Osteocyte (in vitro differentiated cells): ENCODE measurements at regions not wholly inside any gene's neighbourhood (a gene's known extent, or its start where the extent isn't known, plus 50 kb on each side); places are given as distances from the start of the nearest gene placed in this dataset.
A peak's percentile ranks its signal among the peaks of the same experiment; 100 is the strongest.

Experiments
- DNase-seq: peaks from one replicate; pipeline ENCODE4 v3.0.0; 2021; ENCODE audit warnings: mixed read lengths; ENCODE audit not compliant: unreplicated experiment; ENCODE audit errors: extremely low spot score
- H3K27ac Mint-ChIP-seq: one replicate; pipeline ENCODE4 v1.8.0; 2021; ENCODE audit warnings: mild to moderate bottlenecking, mixed read lengths; ENCODE audit not compliant: unreplicated experiment
- H3K27me3 Mint-ChIP-seq: one replicate; pipeline ENCODE4 v1.8.0; 2021; ENCODE audit warnings: mixed read lengths; ENCODE audit not compliant: unreplicated experiment
- H3K36me3 Mint-ChIP-seq: one replicate; pipeline ENCODE4 v1.8.0; 2021; ENCODE audit warnings: mixed read lengths; ENCODE audit not compliant: unreplicated experiment
- H3K4me1 Mint-ChIP-seq: one replicate; pipeline ENCODE4 v1.8.0; 2021; ENCODE audit warnings: mixed read lengths; ENCODE audit not compliant: unreplicated experiment
- H3K4me3 Mint-ChIP-seq: one replicate; pipeline ENCODE4 v1.8.0; 2021; ENCODE audit warnings: mild to moderate bottlenecking, moderate library complexity, mixed read lengths; ENCODE audit not compliant: unreplicated experiment
- H3K9me3 Mint-ChIP-seq: one replicate; pipeline ENCODE4 v1.8.0; 2021; ENCODE audit warnings: mixed read lengths; ENCODE audit not compliant: unreplicated experiment
- TF ChIP-seq, protein P1 (sequence below): fragments of 200-600 bp; sonication (generic); IDR thresholded peaks from 2 replicates; pipeline ENCODE4 v1.5.0; 2021; ENCODE audit warnings: antibody characterized with exemption, mild to moderate bottlenecking, moderate library complexity

DNA sequence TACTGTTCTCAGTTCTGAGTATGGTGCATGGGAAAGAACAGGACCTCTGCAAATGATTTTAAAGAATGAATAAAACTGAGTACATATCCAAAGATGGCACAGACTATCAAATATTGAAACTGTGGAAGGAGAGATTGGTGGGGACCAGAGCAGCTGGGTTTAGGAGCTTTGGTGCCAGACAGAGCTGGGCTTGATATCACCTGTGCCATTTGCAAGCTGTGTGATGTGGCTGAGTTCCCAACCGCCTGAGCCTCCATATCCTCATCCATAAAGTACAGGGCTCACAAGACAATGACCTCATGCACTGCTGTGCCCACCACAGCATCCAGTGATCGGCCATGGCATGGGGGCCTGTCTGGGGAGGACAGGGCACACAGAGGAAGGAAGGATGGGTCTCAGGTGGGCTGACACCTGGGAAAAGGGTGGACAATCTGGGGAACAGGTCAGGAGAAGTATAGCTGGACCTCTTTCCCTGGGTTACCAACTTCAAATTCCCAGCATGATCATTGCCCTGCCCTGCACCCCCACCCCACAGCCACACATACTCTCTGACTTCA is 83.9 kb upstream of the RAB6C start:
- no peaks in the 10 kb centered on the region for H3K36me3 Mint-ChIP-seq
- TF ChIP-seq, protein P1, sequence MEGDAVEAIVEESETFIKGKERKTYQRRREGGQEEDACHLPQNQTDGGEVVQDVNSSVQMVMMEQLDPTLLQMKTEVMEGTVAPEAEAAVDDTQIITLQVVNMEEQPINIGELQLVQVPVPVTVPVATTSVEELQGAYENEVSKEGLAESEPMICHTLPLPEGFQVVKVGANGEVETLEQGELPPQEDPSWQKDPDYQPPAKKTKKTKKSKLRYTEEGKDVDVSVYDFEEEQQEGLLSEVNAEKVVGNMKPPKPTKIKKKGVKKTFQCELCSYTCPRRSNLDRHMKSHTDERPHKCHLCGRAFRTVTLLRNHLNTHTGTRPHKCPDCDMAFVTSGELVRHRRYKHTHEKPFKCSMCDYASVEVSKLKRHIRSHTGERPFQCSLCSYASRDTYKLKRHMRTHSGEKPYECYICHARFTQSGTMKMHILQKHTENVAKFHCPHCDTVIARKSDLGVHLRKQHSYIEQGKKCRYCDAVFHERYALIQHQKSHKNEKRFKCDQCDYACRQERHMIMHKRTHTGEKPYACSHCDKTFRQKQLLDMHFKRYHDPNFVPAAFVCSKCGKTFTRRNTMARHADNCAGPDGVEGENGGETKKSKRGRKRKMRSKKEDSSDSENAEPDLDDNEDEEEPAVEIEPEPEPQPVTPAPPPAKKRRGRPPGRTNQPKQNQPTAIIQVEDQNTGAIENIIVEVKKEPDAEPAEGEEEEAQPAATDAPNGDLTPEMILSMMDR, result no peak
- no peak overlapping the region for H3K27ac Mint-ChIP-seq
- peak; percentile 27 for DNase-seq
- H3K9me3 Mint-ChIP-seq, result peaks cover 4% of the 10 kb centered on the region
- no peaks in the 10 kb centered on the region for H3K4me1 Mint-ChIP-seq
- no peak overlapping the region for H3K4me3 Mint-ChIP-seq
- no peaks in the 10 kb centered on the region for H3K27me3 Mint-ChIP-seq

DNA sequence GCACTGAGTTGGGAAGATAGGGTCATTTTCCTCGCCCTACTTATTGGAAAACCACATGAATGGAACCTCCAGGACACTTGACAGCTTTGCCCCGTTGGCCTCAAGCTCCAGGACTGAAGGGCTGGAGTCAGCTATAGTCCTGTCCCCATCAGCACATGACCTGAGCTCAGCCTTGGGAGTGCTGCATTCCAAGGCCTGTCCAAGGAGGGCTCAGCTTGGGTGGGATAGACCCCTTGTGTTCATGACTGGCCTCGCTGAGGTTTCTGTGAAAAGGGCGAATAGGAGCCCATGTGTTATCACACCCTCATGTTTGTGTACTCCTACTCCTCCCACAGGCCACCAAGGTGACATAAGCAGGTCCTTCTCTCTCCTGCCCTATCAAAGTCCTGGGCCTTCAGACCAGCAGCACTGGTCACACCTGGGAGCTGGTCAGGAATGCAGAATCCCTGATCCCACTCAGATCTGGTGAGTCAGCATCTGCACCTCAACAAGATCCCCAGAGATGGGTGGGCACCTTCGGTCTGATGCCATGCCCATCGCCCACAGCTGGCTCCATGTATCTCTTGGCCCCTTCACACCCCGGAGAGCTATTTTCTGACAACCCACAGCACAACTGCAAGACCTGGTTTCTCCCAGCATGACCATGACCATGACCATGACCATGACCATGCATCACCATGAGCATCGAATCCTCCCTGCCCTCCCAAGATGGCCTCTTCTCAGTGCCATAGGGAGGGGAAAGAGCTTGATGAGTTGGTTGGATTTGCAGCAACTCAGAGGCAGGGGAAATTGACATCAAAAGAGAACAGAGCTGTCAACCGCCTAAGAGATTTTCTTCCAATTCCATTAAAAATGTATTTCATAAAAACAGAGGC is 83.0 kb upstream of the RAB6C start:
- peak; percentile 73 for DNase-seq
- TF ChIP-seq, protein P1, result no peak
- H3K36me3 Mint-ChIP-seq, result no peaks in the 10 kb centered on the region
- H3K4me1 Mint-ChIP-seq, result no peaks in the 10 kb centered on the region
- H3K27me3 Mint-ChIP-seq, result no peaks in the 10 kb centered on the region
- no peak overlapping the region for H3K27ac Mint-ChIP-seq
- peaks cover 4% of the 10 kb centered on the region for H3K9me3 Mint-ChIP-seq
- H3K4me3 Mint-ChIP-seq, result no peak overlapping the region

DNA sequence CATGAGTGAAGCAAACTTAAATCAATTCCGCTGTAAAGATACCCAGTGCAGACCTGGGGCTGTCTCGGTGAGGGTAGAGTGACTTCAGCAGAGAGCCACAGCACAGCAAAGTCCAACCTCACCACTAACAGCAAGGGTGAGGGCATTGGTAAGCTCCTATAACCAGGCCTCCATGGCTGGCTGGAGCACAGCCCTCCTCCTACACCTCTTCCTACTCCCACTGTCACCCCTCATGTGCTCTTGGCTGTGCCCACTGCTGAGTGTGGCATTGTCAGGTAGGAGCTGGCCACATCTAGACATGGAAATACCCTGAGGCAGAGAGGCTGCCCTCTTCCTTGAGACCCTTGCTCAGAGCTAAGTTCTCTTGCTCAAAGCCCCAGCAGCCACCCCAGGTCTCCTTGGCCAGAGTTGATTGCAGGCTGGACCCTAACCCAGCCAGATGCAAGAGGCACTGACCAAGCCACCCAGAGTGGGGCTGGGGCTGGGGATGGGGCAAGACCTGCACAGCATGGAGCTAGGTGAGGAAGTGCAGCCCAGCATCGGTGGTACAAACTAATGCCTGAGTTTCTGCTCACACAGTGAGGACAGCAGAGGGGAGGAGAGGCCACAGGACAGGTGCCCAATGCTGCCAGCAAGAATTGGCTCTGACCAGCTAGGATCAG is 77.6 kb upstream of the RAB6C start:
- no peaks in the 10 kb centered on the region for H3K36me3 Mint-ChIP-seq
- H3K9me3 Mint-ChIP-seq, result peaks cover 4% of the 10 kb centered on the region
- H3K4me3 Mint-ChIP-seq, result no peak overlapping the region
- TF ChIP-seq, protein P1, result no peak
- DNase-seq, result peak; percentile 74
- no peaks in the 10 kb centered on the region for H3K4me1 Mint-ChIP-seq
- no peaks in the 10 kb centered on the region for H3K27me3 Mint-ChIP-seq
- no peak overlapping the region for H3K27ac Mint-ChIP-seq

DNA sequence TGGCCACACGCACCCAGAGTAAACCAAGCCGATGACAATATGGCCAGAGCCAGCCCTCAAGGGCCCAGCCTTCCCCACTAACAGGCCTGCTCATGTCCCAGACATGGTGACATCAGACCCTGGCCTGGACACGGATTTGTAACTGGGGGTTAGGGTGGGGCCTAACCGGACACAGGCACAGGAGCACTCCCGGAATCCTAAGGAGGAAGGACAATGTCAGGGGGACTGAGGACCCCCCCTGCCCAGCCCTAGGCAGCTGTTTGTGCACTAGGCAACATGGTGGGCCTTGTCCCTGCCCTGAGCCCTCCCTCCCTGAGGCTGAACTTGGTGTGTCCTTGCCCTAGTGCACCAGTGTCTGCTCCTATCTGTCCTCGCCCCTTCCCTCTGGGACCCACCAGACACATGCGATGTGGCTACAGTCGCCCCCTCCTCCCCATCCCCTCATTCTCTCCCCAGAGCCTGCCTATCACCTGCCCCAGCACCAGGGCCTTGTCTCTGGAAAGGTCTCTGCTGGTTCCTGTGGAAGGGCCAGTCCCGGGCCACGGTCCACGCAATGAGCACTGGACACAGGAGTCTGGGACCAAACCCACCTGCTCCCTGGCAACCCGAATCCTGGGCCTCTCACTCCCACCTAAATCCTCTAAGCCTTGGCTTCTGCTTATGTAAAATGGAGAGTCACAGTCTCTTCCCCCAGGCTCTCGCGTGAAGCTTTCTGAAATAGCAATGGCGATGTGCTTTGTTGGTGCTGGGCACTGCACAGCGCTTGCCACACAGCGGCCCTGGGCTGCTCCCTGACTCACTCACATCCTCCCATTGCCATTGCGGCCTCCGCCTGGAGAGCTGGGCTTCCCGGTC is 76.5 kb upstream of the RAB6C start:
- H3K27me3 Mint-ChIP-seq, result no peaks in the 10 kb centered on the region
- DNase-seq, result peak; percentile 76
- no peak overlapping the region for H3K27ac Mint-ChIP-seq
- no peaks in the 10 kb centered on the region for H3K4me1 Mint-ChIP-seq
- no peak overlapping the region for H3K4me3 Mint-ChIP-seq
- no peaks in the 10 kb centered on the region for H3K36me3 Mint-ChIP-seq
- TF ChIP-seq, protein P1, result no peak
- H3K9me3 Mint-ChIP-seq, result peaks cover 4% of the 10 kb centered on the region
